Transverse colon (tissue), 4 donors: ENCODE measurements at regions not wholly inside any gene's neighbourhood (a gene's known extent, or its start where the extent isn't known, plus 50 kb on each side); places are given as distances from the start of the nearest gene placed in this dataset.

Experiments used
- CTCF ChIP-seq, 5 experiments: fragments of 200-600 bp in 3 of 5; fragments of 450-650 bp in 2 of 5; sonication (generic) in 3 of 5; IDR thresholded peaks; 1 replicate in 2 of 5; 2 replicates in 3 of 5; pipeline ENCODE4 v1.5.1; 2016 to 2017; ENCODE audit warnings: antibody characterized with exemption in 5 of 5, inconsistent platforms in 3 of 5, mild to moderate bottlenecking in 2 of 5, moderate library complexity in 1 of 5
- POLR2A ChIP-seq: fragments of 450-650 bp; IDR thresholded peaks from one replicate; pipeline ENCODE4 v1.6.1; 2016; ENCODE audit warnings: antibody characterized with exemption, mild to moderate bottlenecking, moderate library complexity
- POLR2AphosphoS5 ChIP-seq, 3 donors: sonication (generic); formaldehyde crosslinking; IDR thresholded peaks; one replicate each; pipeline ENCODE4 v1.6.1; 2016; ENCODE audit warnings: antibody characterized with exemption in 3 of 3

DNA sequence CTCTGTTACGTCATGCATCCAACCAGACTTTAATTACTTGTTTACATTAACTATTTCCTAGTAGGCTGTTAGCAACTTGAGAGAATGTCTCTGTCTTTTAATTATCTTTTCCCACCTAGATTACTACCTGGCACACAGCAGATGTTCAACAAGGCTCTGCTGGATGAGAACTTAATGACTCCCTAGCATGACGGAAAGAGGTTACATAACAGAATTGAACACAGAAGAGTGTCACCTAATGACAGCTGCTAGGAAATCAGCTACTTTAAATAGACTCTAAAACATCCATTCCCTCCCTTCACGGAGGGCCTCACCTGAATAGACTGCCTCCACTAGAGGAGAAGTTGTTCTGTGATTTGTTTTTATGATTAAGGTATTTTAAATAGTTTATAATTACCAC is 110.8 kb downstream of the TEX29 start:
- TF ChIP-seq POLR2AphosphoS5 (IDR thresholded peaks at IDR 0.05) (no peak), CTCF (IDR thresholded peaks at IDR 0.05) (no peak), POLR2A (no peak)
